Type B pancreatic cell (in vitro differentiated cells): ENCODE measurements at regions not wholly inside any gene's neighbourhood (a gene's known extent, or its start where the extent isn't known, plus 50 kb on each side); places are given as distances from the start of the nearest gene placed in this dataset.

ENCODE experiments used
- DNase-seq: peaks from one replicate; pipeline ENCODE4 v3.0.0; 2021; ENCODE audit warnings: mixed read lengths; ENCODE audit not compliant: unreplicated experiment; ENCODE audit errors: extremely low spot score
- H3K27ac Mint-ChIP-seq: 2 replicates; pipeline ENCODE4 v1.8.0; 2021; ENCODE audit warnings: mild to moderate bottlenecking, mixed read lengths
- H3K27me3 Mint-ChIP-seq: 2 replicates; pipeline ENCODE4 v1.8.0; 2021; ENCODE audit warnings: mixed read lengths
- H3K36me3 Mint-ChIP-seq: 2 replicates; pipeline ENCODE4 v1.8.0; 2021; ENCODE audit warnings: mixed read lengths
- H3K4me1 Mint-ChIP-seq: one replicate; pipeline ENCODE4 v1.8.0; 2021; ENCODE audit warnings: mixed read lengths; ENCODE audit not compliant: unreplicated experiment
- H3K4me3 Mint-ChIP-seq: 2 replicates; pipeline ENCODE4 v1.8.0; 2021; ENCODE audit warnings: mild to moderate bottlenecking, mixed read lengths
- H3K9me3 Mint-ChIP-seq: 2 replicates; pipeline ENCODE4 v1.8.0; 2021; ENCODE audit warnings: mixed read lengths
- TF ChIP-seq, protein P1 (sequence below): fragments of 200-600 bp; sonication (generic); conservative IDR thresholded peaks from 2 replicates; pipeline ENCODE4 v1.5.0; 2021; ENCODE audit warnings: antibody characterized with exemption, mild to moderate bottlenecking

DNA sequence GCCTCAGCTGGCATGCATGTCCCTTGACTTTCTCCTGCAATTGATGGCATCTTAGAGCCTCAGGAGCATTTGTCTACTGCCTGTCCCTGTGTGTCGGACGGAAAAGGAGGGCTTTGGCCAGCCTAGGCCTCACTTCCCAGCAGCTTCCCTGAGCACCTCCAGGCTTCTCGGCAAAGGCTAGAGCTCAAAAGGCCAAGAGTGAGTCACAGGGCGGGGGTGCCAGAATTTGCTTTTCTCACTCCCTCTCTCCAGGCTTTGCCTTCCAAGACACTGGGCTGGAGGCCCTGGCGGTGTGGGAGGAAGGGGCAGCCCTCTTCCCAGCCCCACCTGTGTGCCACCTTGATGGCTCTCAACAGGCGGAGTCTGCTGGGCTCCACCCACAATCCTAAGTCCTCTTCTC is 107.3 kb upstream of the MAF start:
- Mint-ChIP-seq H3K9me3 (no peaks in the 10 kb centered on the region), H3K4me1 (no peaks in the 10 kb centered on the region), H3K4me3 (no peak overlapping the region)

DNA sequence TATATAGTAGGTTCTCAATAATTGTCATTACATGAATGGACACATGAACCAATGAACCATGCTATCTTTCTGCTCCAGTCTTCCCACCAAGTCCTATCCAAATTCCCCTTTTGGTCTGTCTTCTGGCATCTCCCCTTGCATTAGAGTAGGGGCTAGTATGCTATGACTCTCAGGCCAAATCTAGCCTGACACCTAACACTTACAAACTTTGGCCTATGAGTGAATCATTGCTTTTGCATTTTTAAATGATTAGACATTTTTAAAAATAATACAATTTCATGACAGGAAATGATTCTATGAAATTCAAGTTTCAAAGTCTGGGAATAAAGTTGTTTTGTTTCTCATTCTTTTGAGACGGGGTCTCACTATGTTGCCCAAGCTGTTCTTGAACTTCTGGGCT is 102.5 kb upstream of the MAF start:
- Mint-ChIP-seq H3K27ac (no peak overlapping the region), H3K36me3 (no peaks in the 10 kb centered on the region), H3K4me3 (no peak overlapping the region), H3K4me1 (no peaks in the 10 kb centered on the region), H3K9me3 (peaks cover 4% of the 10 kb centered on the region), H3K27me3 (no peaks in the 10 kb centered on the region)
- TF ChIP-seq, protein P1, sequence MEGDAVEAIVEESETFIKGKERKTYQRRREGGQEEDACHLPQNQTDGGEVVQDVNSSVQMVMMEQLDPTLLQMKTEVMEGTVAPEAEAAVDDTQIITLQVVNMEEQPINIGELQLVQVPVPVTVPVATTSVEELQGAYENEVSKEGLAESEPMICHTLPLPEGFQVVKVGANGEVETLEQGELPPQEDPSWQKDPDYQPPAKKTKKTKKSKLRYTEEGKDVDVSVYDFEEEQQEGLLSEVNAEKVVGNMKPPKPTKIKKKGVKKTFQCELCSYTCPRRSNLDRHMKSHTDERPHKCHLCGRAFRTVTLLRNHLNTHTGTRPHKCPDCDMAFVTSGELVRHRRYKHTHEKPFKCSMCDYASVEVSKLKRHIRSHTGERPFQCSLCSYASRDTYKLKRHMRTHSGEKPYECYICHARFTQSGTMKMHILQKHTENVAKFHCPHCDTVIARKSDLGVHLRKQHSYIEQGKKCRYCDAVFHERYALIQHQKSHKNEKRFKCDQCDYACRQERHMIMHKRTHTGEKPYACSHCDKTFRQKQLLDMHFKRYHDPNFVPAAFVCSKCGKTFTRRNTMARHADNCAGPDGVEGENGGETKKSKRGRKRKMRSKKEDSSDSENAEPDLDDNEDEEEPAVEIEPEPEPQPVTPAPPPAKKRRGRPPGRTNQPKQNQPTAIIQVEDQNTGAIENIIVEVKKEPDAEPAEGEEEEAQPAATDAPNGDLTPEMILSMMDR, result no peak
- DNase-seq, result no peak

More for the DNA sequence above, 107.3 kb upstream of the MAF start:
- DNase-seq, result no peak
- H3K36me3 Mint-ChIP-seq, result no peaks in the 10 kb centered on the region
- no peaks in the 10 kb centered on the region for H3K27me3 Mint-ChIP-seq
- no peak overlapping the region for H3K27ac Mint-ChIP-seq
- TF ChIP-seq, protein P1, result no peak

DNA sequence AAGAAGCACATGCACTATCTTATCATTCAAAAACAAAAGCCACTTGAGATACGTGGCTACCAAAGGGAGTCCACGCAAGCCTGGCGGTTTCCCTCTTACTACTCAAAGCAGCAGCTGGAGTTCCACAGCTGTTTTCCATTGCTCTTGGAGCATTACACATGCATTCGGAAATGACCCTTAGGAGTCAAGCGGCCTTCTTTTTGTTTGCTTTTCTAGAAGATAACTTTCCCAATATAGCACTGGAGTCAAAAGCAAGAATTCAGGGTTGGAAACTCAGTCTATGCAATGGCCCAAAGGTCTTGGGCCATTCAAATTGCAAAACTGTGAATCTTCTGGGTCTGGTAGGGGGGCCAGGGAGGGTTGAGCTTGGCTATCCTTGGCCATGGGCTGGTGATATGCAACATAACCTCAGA is 97.8 kb upstream of the MAF start:
- DNase-seq, result no peak
- no peak overlapping the region for H3K27ac Mint-ChIP-seq
- TF ChIP-seq, protein P1, result no peak
- no peaks in the 10 kb centered on the region for H3K27me3 Mint-ChIP-seq
- H3K4me1 Mint-ChIP-seq, result no peaks in the 10 kb centered on the region
- H3K36me3 Mint-ChIP-seq, result no peaks in the 10 kb centered on the region
- H3K9me3 Mint-ChIP-seq, result peaks cover 4% of the 10 kb centered on the region
- no peak overlapping the region for H3K4me3 Mint-ChIP-seq

DNA sequence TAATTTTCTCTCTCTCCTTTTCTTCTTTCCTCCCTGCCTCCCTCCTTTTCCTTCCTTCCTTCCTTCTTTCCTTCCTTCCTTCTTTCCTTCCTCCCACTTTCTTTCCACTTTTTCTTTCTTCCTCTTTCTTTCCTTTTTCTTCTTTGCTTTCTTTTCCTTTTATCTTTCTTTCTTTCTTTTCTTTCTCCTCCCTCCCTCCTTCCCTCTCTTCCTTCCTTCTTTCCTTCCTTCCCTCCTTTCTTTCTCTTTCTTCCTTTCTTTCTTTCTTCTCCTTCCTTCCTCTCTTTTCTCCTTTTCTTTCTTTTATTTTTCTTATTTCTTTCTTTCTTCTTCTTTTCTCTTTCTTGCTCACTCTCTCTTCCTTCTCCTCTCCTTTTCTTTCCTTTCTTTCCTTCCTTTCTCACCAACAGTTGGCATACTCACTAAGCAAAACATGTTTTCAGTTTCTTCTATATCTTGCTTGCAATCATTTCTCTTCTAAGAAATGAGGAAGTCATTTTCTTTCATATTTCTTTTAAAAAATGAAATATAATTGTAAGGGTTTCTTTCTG is 97.1 kb upstream of the MAF start:
- peaks cover 4% of the 10 kb centered on the region for H3K9me3 Mint-ChIP-seq
- no peaks in the 10 kb centered on the region for H3K36me3 Mint-ChIP-seq
- DNase-seq, result no peak
- H3K27me3 Mint-ChIP-seq, result no peaks in the 10 kb centered on the region
- TF ChIP-seq, protein P1, result no peak
- no peak overlapping the region for H3K27ac Mint-ChIP-seq
- no peak overlapping the region for H3K4me3 Mint-ChIP-seq
- H3K4me1 Mint-ChIP-seq, result no peaks in the 10 kb centered on the region

DNA sequence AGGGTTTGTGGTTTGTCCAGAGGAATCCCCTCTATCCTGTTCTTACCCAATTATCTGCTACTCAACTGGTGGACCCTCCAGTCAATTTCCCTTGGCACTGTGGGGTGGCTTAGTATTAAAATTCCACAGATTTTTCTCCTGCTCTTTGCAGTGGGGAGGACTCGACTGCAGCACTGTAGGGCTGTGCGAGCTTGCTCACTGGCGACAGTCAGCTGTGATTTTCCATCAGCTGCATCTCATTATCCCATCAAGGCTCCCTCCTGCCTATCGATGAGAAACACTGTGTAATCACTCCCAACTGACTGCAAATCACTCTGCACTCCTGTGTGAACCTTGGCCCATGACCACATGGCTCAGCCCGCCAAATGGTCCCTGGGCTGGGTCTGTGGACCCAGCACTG is 90.5 kb upstream of the MAF start:
- Mint-ChIP-seq H3K9me3 (no peaks in the 10 kb centered on the region), H3K27me3 (no peaks in the 10 kb centered on the region)

More for the DNA sequence above, 90.5 kb upstream of the MAF start:
- no peak overlapping the region for H3K4me3 Mint-ChIP-seq
- no peaks in the 10 kb centered on the region for H3K36me3 Mint-ChIP-seq
- H3K27ac Mint-ChIP-seq, result no peak overlapping the region
- TF ChIP-seq, protein P1, result no peak
- no peak for DNase-seq
- H3K4me1 Mint-ChIP-seq, result peaks cover 9% of the 10 kb centered on the region
